ENCODE measurements at regions not wholly inside any gene's neighbourhood (a gene's known extent, or its start where the extent isn't known, plus 50 kb on each side); places are given as distances from the start of the nearest gene placed in this dataset.

DNA sequence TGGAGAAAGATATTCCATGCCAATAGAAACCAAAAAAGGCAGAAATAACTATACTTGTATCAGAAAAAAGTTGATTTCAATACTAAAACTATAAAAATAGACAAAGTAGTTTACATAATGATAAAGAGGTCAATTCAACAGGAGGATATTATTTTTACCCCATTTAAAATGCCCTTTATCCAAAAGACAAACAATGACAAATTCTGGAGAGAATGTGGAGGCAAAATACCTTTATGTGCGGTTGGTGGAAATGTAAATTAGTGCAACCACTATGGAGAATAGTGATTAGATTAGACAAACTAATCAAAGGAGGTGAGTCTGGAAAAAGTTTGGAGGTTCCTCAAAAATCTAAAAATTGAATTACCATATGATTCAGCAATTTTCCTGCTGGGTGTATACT, 1262.3 kb downstream of the GRIK2 start:
- no peak overlapping the region for H2BK20ac ChIP-seq (ENCODE audit: low read length)
- H3K9me3 ChIP-seq (ENCODE audit: insufficient read depth in 2 of 2, low read depth in 1 of 2, low read length in 1 of 2) = no peaks in the 10 kb centered on the region
- no peak overlapping the region for H4K91ac ChIP-seq (replicated peaks; ENCODE audit: insufficient read length, low read length)
- no peak overlapping the region for H3K4me2 ChIP-seq (ENCODE audit: insufficient read depth in 1 of 2, low read depth in 2 of 2, low read length in 2 of 2)
- POLR2A ChIA-PET (ENCODE audit: partially characterized antibody) = no interaction called here
- FAIRE-seq (no peak), DNase-seq (ENCODE audit: low read depth in 1 of 2, low spot score in 2 of 2) (no peak)
- no peaks in the 10 kb centered on the region for H3K79me1 ChIP-seq (ENCODE audit: low read depth, low read length)
- WGBS, 2 experiments (ENCODE audit: extremely low coverage in 1 of 2, insufficient coverage in 1 of 2, insufficient read length in 1 of 2, insufficient replicate concordance in 2 of 2, low coverage in 1 of 2, low lambda C conversion rate in 2 of 2, missing lambda C conversion rate in 1 of 2) = 94% methylated on average over 1 of the region's 1 CpG; no CpG with 5 or more reads in 1 of the 2 experiments
- CTCF ChIA-PET (ENCODE audit: partially characterized antibody) = no interaction called here
- TF ChIP-seq YY1 (IDR thresholded peaks at IDR 0.05; ENCODE audit: low read depth, low read length) = no peak
- no peak for TF ChIP-seq HDAC6 (IDR thresholded peaks at IDR 0.05; ENCODE audit: low read depth, low read length)
- no peak for TF ChIP-seq TCF12 (IDR thresholded peaks at IDR 0.05; ENCODE audit: low read depth, low read length)
- TF ChIP-seq SUZ12 (IDR thresholded peaks at IDR 0.05; ENCODE audit: low read length) = no peak
- TF ChIP-seq CBX8 (IDR thresholded peaks at IDR 0.05; ENCODE audit: borderline replicate concordance, low read depth, low read length) = no peak
- no peak for TF ChIP-seq JUND (IDR thresholded peaks at IDR 0.05; ENCODE audit: low read length)
- TF ChIP-seq CHD2 (IDR thresholded peaks at IDR 0.05; ENCODE audit: low read length) = no peak
- TF ChIP-seq GABPA (IDR thresholded peaks at IDR 0.05; ENCODE audit: borderline replicate concordance, insufficient read depth, low read length) = no peak
- no peak for TF ChIP-seq TAF1 (IDR thresholded peaks at IDR 0.05; ENCODE audit: low read depth, low read length)
- no peak overlapping the region for H3K14ac ChIP-seq (ENCODE audit: insufficient read length)
- H3K18ac ChIP-seq (ENCODE audit: extremely low read depth, low read length) = no peak overlapping the region
- no peak overlapping the region for H3K56ac ChIP-seq (replicated peaks; ENCODE audit: insufficient read length, low read depth, low read length)
- no peak overlapping the region for H2BK12ac ChIP-seq (ENCODE audit: low read depth, low read length)
- H2AFZ ChIP-seq (ENCODE audit: low read length) = no peak overlapping the region
- no peaks in the 10 kb centered on the region for H4K20me1 ChIP-seq (replicated peaks in 1 of 2; ENCODE audit: control insufficient read depth in 1 of 2, insufficient read depth in 2 of 2, low read length in 2 of 2)
- H3K9ac ChIP-seq (replicated peaks in 1 of 4; ENCODE audit: extremely low read depth in 1 of 4, low read depth in 3 of 4, low read length in 3 of 4) = no peak overlapping the region
- no peaks in the 10 kb centered on the region for H3K4me1 ChIP-seq (replicated peaks in 1 of 4; ENCODE audit: control insufficient read depth in 3 of 4, insufficient read depth in 4 of 4, low read length in 3 of 4)
- H3K4ac ChIP-seq (replicated peaks; ENCODE audit: insufficient read length, low read depth, low read length) = no peak overlapping the region
- H2BK120ac ChIP-seq (replicated peaks; ENCODE audit: low read depth, low read length) = no peak overlapping the region
- no peak overlapping the region for H4K5ac ChIP-seq (ENCODE audit: insufficient read length, low read depth, low read length)
- no peaks in the 10 kb centered on the region for H3K23me2 ChIP-seq (ENCODE audit: low read depth, low read length)
- H3K79me2 ChIP-seq (ENCODE audit: control insufficient read depth in 1 of 2, insufficient read depth in 2 of 2, low read length in 2 of 2) = no peaks in the 10 kb centered on the region
- no peak overlapping the region for H4K8ac ChIP-seq (ENCODE audit: extremely low read depth, insufficient read depth, low read length)
- no peak overlapping the region for H3K27ac ChIP-seq (ENCODE audit: low read depth, low read length)
- no peak overlapping the region for H2AK5ac ChIP-seq (ENCODE audit: low read depth, low read length)
- no peak overlapping the region for H3K23ac ChIP-seq (ENCODE audit: insufficient read length)
- no peak overlapping the region for H2BK5ac ChIP-seq (ENCODE audit: low read depth, low read length)
- no peak overlapping the region for H2BK15ac ChIP-seq (ENCODE audit: low read length)
- no peaks in the 10 kb centered on the region for H3K27me3 ChIP-seq (replicated peaks in 1 of 4; ENCODE audit: control insufficient read depth in 3 of 4, extremely low read depth in 1 of 4, insufficient read depth in 3 of 4, low read length in 3 of 4)
- H3K4me3 ChIP-seq (ENCODE audit: extremely low read depth in 1 of 4, insufficient read depth in 2 of 4, low read depth in 3 of 4, low read length in 4 of 4) = no peak overlapping the region
- H3K36me3 ChIP-seq (ENCODE audit: control insufficient read depth in 2 of 4, insufficient read depth in 4 of 4, low read length in 3 of 4) = no peaks in the 10 kb centered on the region

All from H1 (cell line).